ENCODE measurements at regions not wholly inside any gene's neighbourhood (a gene's known extent, or its start where the extent isn't known, plus 50 kb on each side); places are given as distances from the start of the nearest gene placed in this dataset.

GRCh38 chr3:102123590-102124190 is 274.4 kb downstream of the NFKBIZ start:
- no peak for FAIRE-seq

- no peak for FAIRE-seq
Measured at GRCh38 chr3:102124282-102124681, 275.0 kb downstream of the NFKBIZ start.

DNA sequence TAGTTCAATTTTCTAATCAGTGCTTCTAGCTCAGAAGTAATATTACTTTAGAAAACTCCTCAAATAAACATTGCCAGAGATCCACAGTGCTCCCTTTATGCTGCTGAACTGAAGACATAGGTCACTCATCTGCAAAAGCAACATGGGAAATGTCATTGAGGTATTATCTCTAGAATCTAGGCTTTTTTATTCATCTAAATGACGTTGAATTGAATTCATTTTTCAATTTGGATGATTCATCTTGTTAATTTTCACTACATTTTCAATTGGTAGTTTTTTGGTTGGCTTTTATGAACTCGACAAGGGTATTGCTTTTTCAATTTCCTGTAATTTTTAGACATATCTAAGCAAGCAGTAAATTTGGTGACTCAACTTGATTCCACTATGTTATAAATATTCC is 275.4 kb downstream of the NFKBIZ start:
- FAIRE-seq, result no peak

DNA sequence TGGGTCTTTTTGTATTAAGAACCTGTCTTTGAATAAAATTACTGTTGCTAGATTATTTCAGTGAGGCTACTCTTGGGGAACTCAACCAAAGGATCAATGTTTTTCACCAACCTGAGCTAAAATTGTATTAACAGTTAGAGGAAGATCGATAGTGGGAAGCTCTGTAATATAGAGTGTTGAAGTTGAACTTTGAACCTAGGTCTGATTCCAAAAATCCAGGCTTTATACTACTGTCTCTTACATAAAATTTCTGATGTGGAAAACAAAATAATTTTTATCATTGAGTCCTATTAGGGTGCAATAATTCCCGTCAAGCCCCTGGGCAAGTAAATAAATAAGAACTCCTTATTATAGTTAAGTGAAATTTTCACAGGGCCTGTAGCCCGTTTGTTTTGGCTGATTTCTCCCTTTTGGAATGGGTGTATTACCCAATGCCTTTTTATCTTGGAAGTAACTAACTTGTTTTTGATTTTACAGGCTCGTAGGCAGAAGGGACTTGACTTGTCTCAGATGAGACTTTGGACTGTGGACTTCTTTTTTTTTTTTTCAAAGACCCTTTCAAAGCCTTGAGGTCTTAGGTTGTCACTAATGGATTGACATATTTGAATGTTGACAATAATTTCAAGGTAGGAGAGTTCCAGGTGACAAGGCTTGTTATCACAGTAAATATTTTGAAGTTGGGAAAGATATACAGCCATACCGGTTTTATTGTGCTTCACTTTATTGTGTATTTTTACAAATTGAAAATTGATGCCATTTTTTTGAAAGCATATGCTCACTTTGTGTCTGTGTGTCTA is 276.1 kb downstream of the NFKBIZ start:
- no peak for FAIRE-seq

- FAIRE-seq, result no peak
Measured at GRCh38 chr3:102125994-102126368, 276.7 kb downstream of the NFKBIZ start.

DNA sequence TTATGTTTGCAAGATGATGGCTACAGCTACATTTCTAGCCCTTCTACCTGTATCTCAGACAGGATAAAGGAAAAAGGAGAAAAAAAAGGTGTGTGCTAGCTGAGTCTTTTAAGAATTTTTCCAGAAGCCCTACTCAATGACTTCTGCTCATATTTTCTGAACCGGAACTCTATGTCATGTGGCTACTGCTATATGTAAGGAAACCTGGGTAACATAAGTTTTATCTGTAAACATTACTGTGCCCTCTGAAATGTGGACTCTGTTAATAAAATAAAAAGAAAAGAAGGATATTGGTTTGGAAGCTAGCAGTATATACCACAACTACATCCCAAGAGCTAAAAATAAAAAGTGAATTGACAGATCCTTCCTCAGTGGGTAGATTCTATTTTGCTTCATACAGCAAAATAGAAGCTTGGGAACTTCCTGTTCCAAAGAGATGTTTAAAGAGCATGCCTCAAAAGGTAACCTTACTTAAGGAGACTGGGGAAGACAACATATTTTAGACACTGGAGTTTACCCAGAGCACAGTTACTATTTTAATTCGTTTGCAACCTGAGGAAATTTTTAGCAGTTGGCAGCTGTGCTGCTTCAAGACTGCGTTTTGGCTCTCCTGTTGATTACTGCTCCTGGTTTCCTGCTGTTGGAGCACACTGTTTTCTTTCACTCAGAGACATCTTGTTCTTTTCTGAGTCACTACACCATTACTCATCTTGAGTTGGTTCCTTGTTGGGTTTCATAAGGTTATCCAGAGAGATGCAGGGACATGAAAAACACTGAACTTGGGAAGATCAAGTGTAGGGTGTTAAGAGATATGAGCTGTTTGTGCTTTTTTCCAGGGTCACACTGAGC is 280.7 kb downstream of the NFKBIZ start:
- no peak for FAIRE-seq

DNA sequence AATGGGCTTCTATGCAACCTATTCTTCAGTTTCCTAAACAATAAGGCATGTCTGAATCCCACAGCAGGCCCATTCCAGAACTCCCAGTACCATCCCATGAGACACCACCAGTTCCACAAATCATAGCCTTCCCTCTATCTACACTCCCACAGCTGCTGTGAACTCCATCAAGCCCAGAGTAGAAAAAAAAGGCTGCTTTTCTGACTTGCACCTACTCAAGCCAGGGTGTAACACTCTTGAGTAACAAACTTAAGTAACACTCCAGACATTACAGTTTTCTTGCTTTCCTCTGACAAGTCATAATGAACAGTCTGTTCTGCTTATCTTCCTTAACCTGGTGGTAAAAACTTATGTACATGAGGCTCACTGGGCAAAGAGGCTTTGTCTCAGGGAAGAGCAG is 283.1 kb downstream of the NFKBIZ start:
- FAIRE-seq, result no peak

DNA sequence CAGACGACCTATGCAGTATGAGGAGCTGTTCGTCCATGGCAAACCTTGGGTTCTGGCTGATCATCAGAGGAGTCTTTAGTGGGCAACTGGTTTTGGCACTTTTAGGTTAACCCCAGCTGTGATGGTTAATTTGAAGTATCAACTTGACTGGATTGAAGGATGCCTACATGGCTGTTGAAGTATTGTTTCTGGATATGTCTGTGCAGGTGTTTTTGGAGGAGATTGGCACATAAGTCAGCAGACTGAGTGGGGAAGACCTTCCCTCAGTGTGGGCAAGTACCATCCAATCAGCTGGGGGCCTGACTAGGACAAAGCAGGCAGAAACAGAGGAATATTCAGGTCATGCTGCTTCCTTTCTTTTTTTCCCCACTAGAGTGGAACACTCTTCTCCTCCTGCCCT is 284.1 kb downstream of the NFKBIZ start:
- FAIRE-seq, result no peak

DNA sequence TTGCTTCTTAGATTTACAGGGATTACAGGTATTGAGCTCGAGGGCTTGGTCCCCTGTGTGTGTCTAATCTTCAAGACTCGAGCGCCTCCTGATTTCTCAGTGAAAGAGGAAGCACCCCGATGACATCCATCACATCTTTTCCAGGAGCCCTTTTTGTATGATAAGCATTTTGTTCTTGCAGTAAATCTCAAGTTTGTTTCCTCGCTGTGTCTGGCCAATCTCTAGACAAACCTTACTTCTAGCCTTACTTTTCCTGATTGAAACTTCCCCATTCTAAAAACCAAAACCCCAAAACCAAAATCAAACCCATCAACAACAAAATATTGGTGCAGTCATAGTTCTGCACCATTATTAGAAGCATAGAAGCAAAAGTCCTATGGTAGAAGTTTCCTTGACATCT is 286.0 kb downstream of the NFKBIZ start:
- FAIRE-seq, result no peak

GRCh38 chr3:102136183-102136582 is 286.9 kb downstream of the NFKBIZ start:
- FAIRE-seq, result no peak

- no peak for FAIRE-seq
Measured at GRCh38 chr3:102140116-102140515, 290.8 kb downstream of the NFKBIZ start.

DNA sequence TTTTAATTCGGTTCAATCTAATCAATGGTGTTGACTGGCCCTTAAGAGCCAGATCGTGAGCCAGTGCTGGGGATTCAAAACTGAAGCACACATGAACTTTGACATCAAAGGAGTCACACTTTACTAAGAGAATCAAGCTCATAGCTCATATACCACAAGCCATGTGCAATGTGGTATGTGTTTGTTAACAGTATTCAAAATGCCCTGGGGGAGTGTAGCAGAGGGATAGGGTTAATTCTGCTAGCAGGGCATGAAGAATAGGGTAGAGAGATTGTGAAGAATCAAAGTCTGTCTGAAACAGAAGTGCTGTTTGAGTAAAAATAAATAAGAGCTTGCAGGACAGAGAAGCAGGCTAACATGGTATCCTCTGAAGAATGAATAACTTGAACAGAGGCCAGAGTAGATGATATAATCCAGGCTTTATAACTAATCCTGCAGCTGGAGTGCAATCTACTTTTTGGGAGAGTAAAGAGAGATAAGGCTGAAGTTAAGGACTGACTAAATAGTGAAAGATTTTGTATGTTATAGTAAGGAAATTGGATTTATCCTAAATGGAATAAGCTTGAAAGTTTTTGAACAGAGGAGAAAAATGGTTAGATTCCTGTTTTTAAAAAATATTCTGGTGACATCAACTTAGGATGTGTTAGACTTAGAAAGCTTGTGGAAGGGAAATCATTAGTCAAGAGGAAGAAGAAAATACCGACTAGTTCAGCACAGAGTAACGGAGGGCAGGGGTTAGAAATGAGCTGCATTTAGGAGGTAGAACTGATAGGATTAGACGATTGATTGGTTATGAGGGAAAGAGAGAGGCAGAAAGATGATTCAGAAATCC is 292.0 kb downstream of the NFKBIZ start:
- FAIRE-seq, result no peak

- FAIRE-seq, result no peak
Measured at GRCh38 chr3:102141928-102142239, 292.6 kb downstream of the NFKBIZ start.

- FAIRE-seq, result no peak
Measured at GRCh38 chr3:102142379-102143060, 292.3 kb upstream of the ZPLD1 start.

- FAIRE-seq, result no peak
Measured at GRCh38 chr3:102143536-102143935, 291.3 kb upstream of the ZPLD1 start.

GRCh38 chr3:102144063-102144462 is 290.8 kb upstream of the ZPLD1 start:
- no peak for FAIRE-seq

DNA sequence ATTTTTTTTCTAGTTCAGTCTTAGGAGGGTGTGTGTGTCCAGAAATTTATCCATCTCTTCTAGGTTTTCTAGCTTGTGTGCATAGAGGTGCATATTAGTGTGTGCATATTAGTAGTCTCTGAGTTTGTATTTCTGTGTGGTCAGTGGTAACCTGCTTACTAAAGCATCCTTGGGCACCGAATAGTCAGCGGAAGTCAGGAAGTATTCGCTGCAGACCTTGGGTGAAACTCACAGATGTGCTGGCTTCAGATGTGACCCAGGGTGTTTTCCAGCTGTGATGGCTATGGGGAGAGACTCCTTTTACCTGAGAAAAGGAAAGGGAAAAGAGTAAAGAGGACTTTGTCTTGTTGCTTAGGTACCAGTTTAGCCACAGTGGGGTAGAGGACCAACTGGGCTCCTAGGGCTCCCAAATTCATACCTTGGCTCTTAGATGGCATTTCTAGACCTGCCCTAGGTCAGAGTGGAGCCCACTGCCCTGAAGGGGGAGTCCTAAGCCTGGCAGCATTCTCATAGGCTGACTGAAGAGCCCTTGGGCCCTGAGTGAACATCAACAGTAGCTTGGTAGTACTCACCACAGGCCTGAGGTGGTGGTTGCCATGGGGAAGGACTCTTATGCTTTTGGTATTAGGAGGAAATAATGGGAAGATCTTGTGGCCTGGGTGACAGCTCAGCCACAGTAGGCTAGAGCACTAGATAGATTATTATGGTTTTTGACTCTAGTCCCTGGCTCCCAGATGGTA is 286.0 kb upstream of the ZPLD1 start:
- FAIRE-seq, result no peak

DNA sequence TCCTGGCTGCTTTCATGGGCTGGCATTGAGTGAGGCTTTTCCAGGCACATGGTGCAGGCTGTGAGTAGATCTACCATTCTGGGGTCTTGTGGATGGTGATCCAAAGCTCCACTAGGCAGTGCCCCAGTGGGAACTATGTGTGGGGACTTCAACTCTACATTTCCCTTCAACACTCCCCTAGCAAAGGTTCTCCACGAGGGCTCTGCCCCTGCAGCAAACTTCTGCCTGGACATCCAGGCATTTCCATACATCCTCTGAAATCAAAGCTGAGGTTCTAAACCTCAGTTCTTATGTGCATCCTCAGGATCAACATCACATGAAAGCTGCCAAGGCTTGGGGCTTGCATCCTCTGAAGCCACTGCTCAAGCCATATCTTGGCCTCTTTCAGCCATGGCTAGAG is 282.9 kb upstream of the ZPLD1 start:
- no peak for FAIRE-seq

- FAIRE-seq, result no peak
Measured at GRCh38 chr3:102156426-102156825, 278.4 kb upstream of the ZPLD1 start.

- no peak for FAIRE-seq
Measured at GRCh38 chr3:102158080-102158740, 276.6 kb upstream of the ZPLD1 start.

- no peak for FAIRE-seq
Measured at GRCh38 chr3:102159810-102160451, 274.9 kb upstream of the ZPLD1 start.

All from endometrium (tissue), 2 donors.